Loucy (cell line): ENCODE measurements at regions not wholly inside any gene's neighbourhood (a gene's known extent, or its start where the extent isn't known, plus 50 kb on each side); places are given as distances from the start of the nearest gene placed in this dataset.

Experiments used
- H2AFZ ChIP-seq: fragments of 200-600 bp; sonication (generic); 2 replicates; pipeline ENCODE4 v1.6.0; 2016; ENCODE audit warnings: antibody characterized with exemption, mild to moderate bottlenecking, low read length, moderate library complexity
- H3F3A ChIP-seq: fragments of 200-600 bp; 2 replicates; pipeline ENCODE4 v1.6.0; 2016; ENCODE audit warnings: antibody characterized with exemption, low read depth, mild to moderate bottlenecking
- H3K27me3 ChIP-seq: fragments of 200-600 bp; sonication (generic); 2 replicates; pipeline ENCODE4 v1.6.1; 2014; ENCODE audit warnings: low read length, mild to moderate bottlenecking; ENCODE audit not compliant: insufficient read depth, poor library complexity, severe bottlenecking
- H3K36me3 ChIP-seq: fragments of 200-600 bp; sonication (generic); 2 replicates; pipeline ENCODE4 v1.6.1; 2016; ENCODE audit warnings: low read length; ENCODE audit not compliant: insufficient read depth
- H3K4me1 ChIP-seq: fragments of 200-600 bp; sonication (generic); 2 replicates; pipeline ENCODE4 v1.5.1; 2014; ENCODE audit warnings: low read length, mild to moderate bottlenecking; ENCODE audit not compliant: insufficient read depth, poor library complexity, severe bottlenecking
- H3K4me2 ChIP-seq: fragments of 200-600 bp; sonication (generic); 2 replicates; pipeline ENCODE4 v1.6.0; 2014; ENCODE audit warnings: antibody characterized with exemption, low read length, low read depth, mild to moderate bottlenecking; ENCODE audit not compliant: poor library complexity, severe bottlenecking
- H3K4me3 ChIP-seq: fragments of 200-600 bp; sonication (generic); 2 replicates; pipeline ENCODE4 v1.5.1; 2014; ENCODE audit warnings: low read length, mild to moderate bottlenecking, mixed read lengths; ENCODE audit not compliant: poor library complexity, severe bottlenecking
- H3K79me2 ChIP-seq: fragments of 200-600 bp; sonication (generic); 2 replicates; pipeline ENCODE4 v1.6.1; 2014; ENCODE audit warnings: low read length; ENCODE audit not compliant: insufficient read depth
- H3K9ac ChIP-seq: fragments of 200-600 bp; sonication (generic); 2 replicates; pipeline ENCODE4 v1.6.0; 2014; ENCODE audit warnings: mild to moderate bottlenecking, low read depth, low read length, moderate library complexity; ENCODE audit not compliant: poor library complexity, severe bottlenecking
- H3K9me2 ChIP-seq: fragments of 200-600 bp; sonication (generic); replicated peaks from 2 replicates; pipeline ENCODE4 v1.6.1; 2016; ENCODE audit warnings: low read depth, low read length, mixed read lengths
- H3K9me3 ChIP-seq: fragments of 200-600 bp; sonication (generic); 2 replicates; pipeline ENCODE4 v1.6.1; 2014; ENCODE audit warnings: mild to moderate bottlenecking, antibody characterized with exemption, low read length, low read depth; ENCODE audit not compliant: insufficient read depth
- H4K20me1 ChIP-seq: fragments of 200-600 bp; sonication (generic); 2 replicates; pipeline ENCODE4 v1.6.0; 2014; ENCODE audit warnings: antibody characterized with exemption, low read length, mild to moderate bottlenecking; ENCODE audit not compliant: insufficient read depth, poor library complexity, severe bottlenecking
- CTCF ChIP-seq: fragments of 200-600 bp; sonication (generic); conservative IDR thresholded peaks from 2 replicates; pipeline ENCODE4 v1.5.1; 2014; ENCODE audit warnings: mild to moderate bottlenecking, antibody characterized with exemption, low read length
- EZH2phosphoT487 ChIP-seq: fragments of 200-600 bp; IDR thresholded peaks from 2 replicates; pipeline ENCODE4 v1.6.1; 2018; ENCODE audit warnings: antibody characterized with exemption, mild to moderate bottlenecking, moderate library complexity, borderline replicate concordance

GRCh38 chr1:60864722-60865121 is 217.6 kb upstream of the NFIA start:
- no peaks in the 10 kb centered on the region for H3F3A ChIP-seq
- peaks cover 24% of the 10 kb centered on the region for H3K4me1 ChIP-seq
- no peaks in the 10 kb centered on the region for H3K79me2 ChIP-seq
- H3K4me2 ChIP-seq, result no peak overlapping the region
- no peak overlapping the region for H2AFZ ChIP-seq
- H3K9me2 ChIP-seq, result no peaks in the 10 kb centered on the region
- H3K36me3 ChIP-seq, result no peaks in the 10 kb centered on the region
- H3K9me3 ChIP-seq, result no peaks in the 10 kb centered on the region
- H4K20me1 ChIP-seq, result no peaks in the 10 kb centered on the region
- H3K4me3 ChIP-seq, result no peak overlapping the region
- TF ChIP-seq CTCF, result no peak
- no peak for TF ChIP-seq EZH2phosphoT487
- H3K27me3 ChIP-seq, result no peaks in the 10 kb centered on the region
- no peak overlapping the region for H3K9ac ChIP-seq

- H3K4me3 ChIP-seq, result no peak overlapping the region
- H3K27me3 ChIP-seq, result no peaks in the 10 kb centered on the region
- H3K4me2 ChIP-seq, result no peak overlapping the region
- H3K4me1 ChIP-seq, result peaks cover 24% of the 10 kb centered on the region
- H3K36me3 ChIP-seq, result no peaks in the 10 kb centered on the region
- H2AFZ ChIP-seq, result peak overlapping the region; percentile 53; the same call in 1 of the 2 replicates
- H4K20me1 ChIP-seq, result no peaks in the 10 kb centered on the region
- H3K9ac ChIP-seq, result no peak overlapping the region
- no peaks in the 10 kb centered on the region for H3F3A ChIP-seq
- H3K9me3 ChIP-seq, result no peaks in the 10 kb centered on the region
- H3K9me2 ChIP-seq, result no peaks in the 10 kb centered on the region
- no peaks in the 10 kb centered on the region for H3K79me2 ChIP-seq
- no peak for TF ChIP-seq EZH2phosphoT487
- no peak for TF ChIP-seq CTCF
Observed at GRCh38 chr1:60863131-60863530, 219.2 kb upstream of the NFIA start.

- H3K9me2 ChIP-seq, result no peaks in the 10 kb centered on the region
- no peaks in the 10 kb centered on the region for H4K20me1 ChIP-seq
- H3K9ac ChIP-seq, result no peak overlapping the region
- no peaks in the 10 kb centered on the region for H3K9me3 ChIP-seq
- H3K79me2 ChIP-seq, result no peaks in the 10 kb centered on the region
- H3K4me3 ChIP-seq, result no peak overlapping the region
- peaks cover 23% of the 10 kb centered on the region for H3K4me1 ChIP-seq
- H2AFZ ChIP-seq, result peak overlapping the region; percentile 20; the same call in 1 of the 2 replicates
- TF ChIP-seq EZH2phosphoT487, result no peak
- no peak for TF ChIP-seq CTCF
- no peaks in the 10 kb centered on the region for H3F3A ChIP-seq
- no peaks in the 10 kb centered on the region for H3K36me3 ChIP-seq
- H3K27me3 ChIP-seq, result no peaks in the 10 kb centered on the region
- no peak overlapping the region for H3K4me2 ChIP-seq
Observed at GRCh38 chr1:60861961-60862567, 220.3 kb upstream of the NFIA start.
